ENCODE measurements at regions not wholly inside any gene's neighbourhood (a gene's known extent, or its start where the extent isn't known, plus 50 kb on each side); places are given as distances from the start of the nearest gene placed in this dataset.

DNA sequence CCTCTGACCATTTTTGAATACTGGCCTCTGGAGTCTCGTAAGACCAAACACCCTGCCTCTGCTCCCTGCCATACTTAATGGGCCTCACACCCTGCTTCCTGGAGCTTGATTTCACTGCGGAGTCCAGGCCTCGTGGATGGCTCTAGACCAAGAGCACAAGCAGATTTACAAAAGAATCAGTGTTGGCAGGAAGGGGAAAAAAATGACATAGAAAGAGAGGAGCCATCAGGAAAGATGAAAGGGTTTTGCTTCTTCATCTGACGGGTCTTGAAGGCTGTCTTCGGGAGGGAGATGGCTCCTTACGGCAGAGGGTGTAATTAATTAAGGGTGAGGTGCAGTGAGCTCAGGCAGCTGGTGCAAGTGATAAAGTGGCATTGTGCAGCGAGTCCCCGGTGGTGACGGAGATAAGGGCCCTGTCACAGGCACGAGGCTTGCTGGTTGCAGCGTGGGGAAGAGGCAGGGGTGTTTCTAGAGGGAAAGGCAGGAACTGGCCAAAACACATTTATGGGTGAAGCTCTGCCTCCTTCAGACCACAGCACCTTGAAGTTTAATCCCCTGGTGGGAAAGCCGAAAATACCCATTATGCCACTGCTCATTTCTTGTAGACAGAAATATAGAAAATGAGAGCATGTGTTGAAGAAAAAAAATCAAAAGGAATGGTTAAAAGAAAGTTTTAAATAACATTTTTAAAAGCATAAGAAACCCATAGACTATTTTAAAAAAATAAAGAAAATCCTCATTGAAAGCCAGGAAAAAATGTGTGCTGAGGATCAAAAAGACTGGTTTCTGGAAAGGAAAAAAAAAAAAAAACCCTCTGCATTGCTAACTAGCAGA is 128.6 kb upstream of the LRFN2 start:
- DNase-seq (ENCODE audit: low spot score) = no peak
- H3K27ac Mint-ChIP-seq = no peak overlapping the region
- no peaks in the 10 kb centered on the region for H3K9me3 Mint-ChIP-seq
- no peak overlapping the region for H3K4me3 Mint-ChIP-seq (ENCODE audit: low read depth)
- peaks cover 1% of the 10 kb centered on the region for H3K27me3 Mint-ChIP-seq (ENCODE audit: low read depth)
- H3K36me3 Mint-ChIP-seq (ENCODE audit: low read depth) = no peaks in the 10 kb centered on the region
- H3K4me1 Mint-ChIP-seq (ENCODE audit: low read depth) = peaks cover 4% of the 10 kb centered on the region
- intact Hi-C loops (cut with micrococcal nuclease) = no loop called here

DNA sequence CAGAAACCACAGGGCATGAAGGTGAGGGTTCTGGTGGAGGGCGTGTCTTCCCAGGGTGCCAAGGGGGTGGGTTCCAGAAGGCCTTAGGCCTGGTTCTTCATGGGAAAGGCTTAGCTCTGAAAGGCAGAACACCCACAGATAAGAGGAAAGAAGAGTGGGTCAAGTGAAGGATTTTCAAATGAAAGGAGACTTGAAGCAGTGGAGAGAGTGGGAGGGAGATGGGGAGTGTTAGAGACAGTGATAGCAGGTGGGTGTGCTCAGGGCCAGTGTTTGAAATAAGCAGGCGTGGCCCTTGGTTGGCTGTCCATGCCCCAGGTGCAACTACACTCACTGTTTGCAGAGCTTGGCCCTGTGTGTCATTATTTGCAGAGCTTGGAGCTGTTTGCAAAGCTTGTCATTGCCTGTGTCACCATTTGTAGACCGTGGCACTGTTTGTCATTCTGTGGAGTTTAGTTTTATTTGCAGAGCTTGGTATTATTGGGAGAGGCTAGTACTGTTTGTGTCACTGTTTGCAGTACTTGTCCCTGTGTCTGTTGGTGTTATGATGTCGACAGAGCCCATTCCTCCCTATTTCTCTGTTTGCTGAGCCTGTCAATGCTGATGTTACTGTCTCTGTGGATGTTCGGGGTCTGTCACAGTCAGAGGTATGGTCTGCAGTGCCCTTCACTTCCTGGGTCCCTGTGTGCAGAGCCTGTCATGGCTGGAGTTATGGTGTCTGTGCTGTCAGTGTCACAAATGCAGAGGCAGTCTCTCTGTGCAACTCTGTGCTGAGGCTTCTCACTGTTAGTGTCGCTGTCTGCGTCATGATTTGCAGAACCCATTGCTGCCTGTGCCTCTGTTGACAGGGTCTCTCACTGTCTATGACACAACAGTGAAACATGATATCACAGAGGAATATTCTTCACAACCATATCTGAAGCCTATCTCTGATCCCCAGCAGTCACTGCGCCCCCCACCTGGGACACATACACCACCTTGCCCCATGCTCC is 127.7 kb upstream of the LRFN2 start:
- DNase-seq (ENCODE audit: low spot score) = no peak
- intact Hi-C loops (cut with micrococcal nuclease) = no loop called here

DNA sequence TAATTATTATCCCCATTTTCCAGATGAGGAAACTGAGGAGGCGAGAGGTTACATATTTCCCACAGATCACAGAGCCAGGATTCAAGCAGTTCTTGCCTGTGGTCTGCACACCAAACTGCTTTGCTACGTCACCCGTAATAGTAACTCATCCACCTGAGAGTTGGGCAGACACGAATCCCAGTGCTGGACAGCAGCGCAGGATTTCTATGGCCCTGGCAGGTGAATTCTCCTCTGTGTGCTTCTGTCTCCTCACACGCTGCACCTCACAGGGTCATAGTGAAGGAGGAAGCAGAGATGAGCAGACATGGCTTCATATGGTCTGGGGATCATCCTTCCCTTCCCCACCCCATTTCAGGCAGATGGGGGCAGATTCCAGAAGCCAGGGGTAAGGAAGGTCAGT is 127.0 kb upstream of the LRFN2 start:
- Mint-ChIP-seq H3K27ac (no peak overlapping the region), H3K4me3 (ENCODE audit: low read depth) (no peak overlapping the region), H3K27me3 (ENCODE audit: low read depth) (peaks cover 1% of the 10 kb centered on the region)

More for the DNA sequence above, 127.7 kb upstream of the LRFN2 start:
- H3K9me3 Mint-ChIP-seq = no peaks in the 10 kb centered on the region
- H3K27me3 Mint-ChIP-seq (ENCODE audit: low read depth) = peaks cover 1% of the 10 kb centered on the region
- no peaks in the 10 kb centered on the region for H3K36me3 Mint-ChIP-seq (ENCODE audit: low read depth)
- H3K27ac Mint-ChIP-seq = no peak overlapping the region
- peaks cover 4% of the 10 kb centered on the region for H3K4me1 Mint-ChIP-seq (ENCODE audit: low read depth)
- H3K4me3 Mint-ChIP-seq (ENCODE audit: low read depth) = no peak overlapping the region

DNA sequence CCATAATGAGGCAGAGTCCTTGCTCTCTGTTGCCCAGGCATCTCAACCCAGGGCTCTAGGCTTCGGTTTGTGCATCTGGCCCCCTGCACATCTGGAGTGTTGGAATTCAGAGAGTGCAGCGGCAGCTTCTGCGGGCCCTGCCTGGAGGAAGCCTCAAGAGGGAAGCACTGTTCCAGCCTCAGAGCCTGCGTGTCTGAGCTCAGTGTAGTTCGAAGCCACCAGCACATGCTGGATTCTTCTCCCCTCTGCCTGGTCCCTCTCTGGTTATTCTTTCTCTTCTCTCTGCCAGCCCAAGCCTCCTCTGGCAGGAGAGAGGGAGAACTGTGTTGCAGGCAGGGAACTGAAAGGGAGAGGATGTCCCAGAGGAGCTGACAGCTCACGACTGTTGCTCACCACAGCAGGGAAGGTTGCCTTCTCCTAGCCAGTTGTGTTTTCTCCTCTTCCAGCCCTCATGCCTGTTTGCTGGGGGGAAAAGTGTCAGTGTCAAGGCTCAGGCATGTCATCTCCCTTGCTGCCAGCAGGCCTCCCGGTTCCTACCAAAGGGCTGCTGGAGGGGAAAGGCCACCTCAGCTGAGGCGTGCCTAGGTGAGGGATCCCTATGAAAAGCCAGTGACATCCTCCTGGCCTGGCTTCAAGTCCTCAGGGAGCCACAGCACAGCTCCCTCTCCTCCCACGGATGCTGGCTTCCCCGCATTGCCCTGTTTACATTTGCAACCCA is 126.0 kb upstream of the LRFN2 start:
- H3K9me3 Mint-ChIP-seq = no peaks in the 10 kb centered on the region

More for the DNA sequence above, 127.0 kb upstream of the LRFN2 start:
- Mint-ChIP-seq H3K4me1 (ENCODE audit: low read depth) (no peaks in the 10 kb centered on the region), H3K9me3 (no peaks in the 10 kb centered on the region), H3K36me3 (ENCODE audit: low read depth) (no peaks in the 10 kb centered on the region)
- DNase-seq (ENCODE audit: low spot score) = no peak
- intact Hi-C loops (cut with micrococcal nuclease) = no loop called here

GRCh38 chr6:40710626-40711330 is 123.6 kb upstream of the LRFN2 start:
- Mint-ChIP-seq H3K27me3 (ENCODE audit: low read depth) (peaks cover 5% of the 10 kb centered on the region), H3K4me1 (ENCODE audit: low read depth) (no peaks in the 10 kb centered on the region), H3K9me3 (no peaks in the 10 kb centered on the region), H3K36me3 (ENCODE audit: low read depth) (no peaks in the 10 kb centered on the region), H3K27ac (no peak overlapping the region), H3K4me3 (ENCODE audit: low read depth) (no peak overlapping the region)
- intact Hi-C loops (cut with micrococcal nuclease) = no loop called here
- DNase-seq (ENCODE audit: low spot score) = no peak

More for the DNA sequence above, 126.0 kb upstream of the LRFN2 start:
- no peaks in the 10 kb centered on the region for H3K36me3 Mint-ChIP-seq (ENCODE audit: low read depth)
- no peak overlapping the region for H3K27ac Mint-ChIP-seq
- H3K4me1 Mint-ChIP-seq (ENCODE audit: low read depth) = no peaks in the 10 kb centered on the region
- intact Hi-C loops (cut with micrococcal nuclease) = no loop called here
- no peak for DNase-seq (ENCODE audit: low spot score)
- H3K4me3 Mint-ChIP-seq (ENCODE audit: low read depth) = no peak overlapping the region
- peaks cover 4% of the 10 kb centered on the region for H3K27me3 Mint-ChIP-seq (ENCODE audit: low read depth)

DNA sequence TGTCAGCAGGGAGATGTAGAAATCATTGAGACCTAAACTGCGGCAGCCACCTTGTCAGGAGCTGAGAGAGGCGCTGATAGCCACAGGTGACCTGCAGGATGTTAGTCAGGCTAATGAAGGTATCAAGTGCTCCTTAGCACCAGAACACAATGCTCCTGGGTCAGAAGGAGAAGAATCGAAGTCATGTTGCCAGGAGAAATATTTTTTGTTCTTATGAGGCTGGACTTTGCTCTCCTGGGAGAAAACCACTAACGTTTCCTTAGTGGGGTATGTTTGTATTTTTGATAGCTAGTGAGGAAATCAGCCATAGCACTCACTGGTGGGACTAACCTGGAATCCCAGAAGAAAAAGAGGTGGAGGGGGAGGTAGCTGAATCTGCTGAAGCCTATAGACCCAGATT is 120.9 kb upstream of the LRFN2 start:
- Mint-ChIP-seq H3K27me3 (ENCODE audit: low read depth) (peaks cover 10% of the 10 kb centered on the region), H3K27ac (no peak overlapping the region), H3K36me3 (ENCODE audit: low read depth) (no peaks in the 10 kb centered on the region), H3K4me3 (ENCODE audit: low read depth) (no peak overlapping the region), H3K9me3 (no peaks in the 10 kb centered on the region), H3K4me1 (ENCODE audit: low read depth) (no peaks in the 10 kb centered on the region)
- DNase-seq (ENCODE audit: low spot score) = no peak
- intact Hi-C loops (cut with micrococcal nuclease) = no loop called here

DNA sequence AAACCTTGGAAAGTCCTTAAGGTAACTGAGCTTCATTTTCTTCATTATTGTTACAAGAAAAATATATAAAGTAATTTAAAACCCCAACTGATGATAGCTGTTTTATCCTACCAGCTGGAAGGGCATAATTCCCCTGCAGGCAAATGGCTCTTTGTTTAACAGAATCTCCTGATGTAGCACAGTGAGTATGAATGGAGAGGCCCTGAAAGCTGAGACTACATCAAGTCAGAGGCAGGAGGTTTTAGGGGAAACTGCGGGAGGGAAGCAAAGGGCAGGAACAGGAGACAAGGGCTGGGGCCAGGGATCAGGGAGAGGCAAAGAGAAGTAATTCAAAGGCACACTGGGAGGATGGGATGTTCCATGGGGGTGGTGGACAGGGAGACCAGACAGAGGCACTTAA is 119.0 kb upstream of the LRFN2 start:
- H3K36me3 Mint-ChIP-seq (ENCODE audit: low read depth) = no peaks in the 10 kb centered on the region
- no peak overlapping the region for H3K4me3 Mint-ChIP-seq (ENCODE audit: low read depth)
- H3K9me3 Mint-ChIP-seq = no peaks in the 10 kb centered on the region

DNA sequence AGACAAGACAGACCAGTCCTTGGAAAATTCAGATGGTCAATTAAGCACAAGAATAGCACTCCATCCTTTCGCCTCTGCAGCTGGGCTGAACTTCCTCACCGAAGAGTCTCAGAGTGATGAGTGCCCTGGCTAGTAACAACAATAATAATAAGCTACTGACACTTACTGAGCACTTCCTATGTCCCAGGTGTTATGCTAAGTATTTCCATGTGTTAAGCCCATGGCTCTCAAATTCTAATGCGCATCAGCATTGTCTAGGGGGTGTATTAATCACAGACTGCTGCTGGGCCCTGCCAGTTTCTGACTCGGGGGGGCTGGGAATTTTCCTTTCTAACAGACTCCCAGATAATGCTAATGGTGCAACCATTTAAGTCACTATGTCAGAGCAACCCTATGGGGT is 118.2 kb upstream of the LRFN2 start:
- no peaks in the 10 kb centered on the region for H3K36me3 Mint-ChIP-seq (ENCODE audit: low read depth)
- intact Hi-C loops (cut with micrococcal nuclease) = no loop called here
- peaks cover 13% of the 10 kb centered on the region for H3K27me3 Mint-ChIP-seq (ENCODE audit: low read depth)
- H3K4me1 Mint-ChIP-seq (ENCODE audit: low read depth) = no peaks in the 10 kb centered on the region
- no peaks in the 10 kb centered on the region for H3K9me3 Mint-ChIP-seq
- no peak overlapping the region for H3K27ac Mint-ChIP-seq
- DNase-seq (ENCODE audit: low spot score) = no peak
- H3K4me3 Mint-ChIP-seq (ENCODE audit: low read depth) = no peak overlapping the region

More for the DNA sequence above, 119.0 kb upstream of the LRFN2 start:
- intact Hi-C loops (cut with micrococcal nuclease) = no loop called here
- H3K27me3 Mint-ChIP-seq (ENCODE audit: low read depth) = peaks cover 13% of the 10 kb centered on the region
- H3K4me1 Mint-ChIP-seq (ENCODE audit: low read depth) = no peaks in the 10 kb centered on the region
- no peak overlapping the region for H3K27ac Mint-ChIP-seq
- DNase-seq (ENCODE audit: low spot score) = no peak

DNA sequence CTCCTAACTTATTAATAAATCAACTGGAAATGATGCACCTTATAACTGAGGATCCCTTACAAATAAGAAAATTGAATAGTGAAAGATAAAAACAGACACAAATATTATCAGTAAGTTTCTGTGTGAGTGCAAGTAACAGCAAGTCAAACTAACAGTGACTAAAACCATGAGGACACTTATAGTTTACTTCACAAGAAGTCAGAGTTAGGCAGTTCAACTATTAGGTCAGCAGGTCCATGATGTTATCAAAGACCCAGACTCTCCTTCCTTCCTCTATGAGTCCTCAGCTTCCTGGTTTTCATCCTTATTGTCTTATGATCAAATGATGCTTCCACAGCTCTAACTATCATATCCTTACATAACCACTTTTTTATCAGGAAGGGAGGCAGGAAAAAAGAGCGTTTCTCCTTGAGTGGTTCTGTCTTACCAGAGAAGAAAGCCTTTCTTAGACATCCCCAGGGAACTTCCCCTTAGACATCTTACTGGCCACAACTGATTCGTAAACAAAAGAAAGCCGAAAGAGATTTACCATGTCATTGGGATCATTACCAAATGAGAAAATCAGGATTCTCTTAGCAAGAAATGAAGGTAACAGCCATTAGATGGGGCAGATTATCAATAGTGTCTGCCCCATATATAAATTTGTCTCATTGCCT is 114.3 kb upstream of the LRFN2 start:
- Mint-ChIP-seq H3K27ac (no peak overlapping the region), H3K36me3 (ENCODE audit: low read depth) (no peaks in the 10 kb centered on the region), H3K27me3 (ENCODE audit: low read depth) (peaks cover 10% of the 10 kb centered on the region), H3K4me1 (ENCODE audit: low read depth) (no peaks in the 10 kb centered on the region), H3K4me3 (ENCODE audit: low read depth) (no peak overlapping the region), H3K9me3 (no peaks in the 10 kb centered on the region)
- no peak for DNase-seq (ENCODE audit: low spot score)
- intact Hi-C loops (cut with micrococcal nuclease) = no loop called here

DNA sequence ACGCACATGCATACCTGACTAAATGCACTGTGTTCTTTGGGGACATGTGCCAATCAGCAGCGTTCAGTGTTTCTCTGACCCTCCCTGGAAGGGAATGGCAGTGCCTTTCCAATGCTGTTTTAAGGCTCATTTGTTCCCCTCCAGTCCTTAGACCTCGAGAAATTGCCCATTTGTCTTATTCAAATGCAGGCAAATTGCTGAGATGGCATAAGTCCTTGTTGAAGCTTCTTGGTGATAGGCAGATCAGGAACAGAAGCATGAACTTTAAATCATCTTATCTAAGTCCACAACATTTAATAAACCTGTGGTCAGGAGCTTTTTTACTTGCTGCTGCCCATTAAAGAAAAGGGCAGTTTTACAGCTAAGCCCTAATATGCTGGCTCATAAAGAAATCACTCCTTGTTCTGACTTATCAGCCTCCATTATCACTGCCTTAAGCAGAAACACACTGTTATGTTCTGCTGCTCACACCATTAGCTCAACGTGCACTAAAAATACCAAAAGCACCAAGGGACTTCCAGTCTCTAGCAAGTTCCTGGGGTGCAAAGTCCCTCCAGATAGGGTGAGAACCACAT is 112.9 kb upstream of the LRFN2 start:
- intact Hi-C loops (cut with micrococcal nuclease) = no loop called here
- no peak overlapping the region for H3K27ac Mint-ChIP-seq
- no peak overlapping the region for H3K4me3 Mint-ChIP-seq (ENCODE audit: low read depth)
- DNase-seq (ENCODE audit: low spot score) = no peak
- peaks cover 11% of the 10 kb centered on the region for H3K27me3 Mint-ChIP-seq (ENCODE audit: low read depth)
- no peaks in the 10 kb centered on the region for H3K4me1 Mint-ChIP-seq (ENCODE audit: low read depth)
- no peaks in the 10 kb centered on the region for H3K36me3 Mint-ChIP-seq (ENCODE audit: low read depth)
- no peaks in the 10 kb centered on the region for H3K9me3 Mint-ChIP-seq

DNA sequence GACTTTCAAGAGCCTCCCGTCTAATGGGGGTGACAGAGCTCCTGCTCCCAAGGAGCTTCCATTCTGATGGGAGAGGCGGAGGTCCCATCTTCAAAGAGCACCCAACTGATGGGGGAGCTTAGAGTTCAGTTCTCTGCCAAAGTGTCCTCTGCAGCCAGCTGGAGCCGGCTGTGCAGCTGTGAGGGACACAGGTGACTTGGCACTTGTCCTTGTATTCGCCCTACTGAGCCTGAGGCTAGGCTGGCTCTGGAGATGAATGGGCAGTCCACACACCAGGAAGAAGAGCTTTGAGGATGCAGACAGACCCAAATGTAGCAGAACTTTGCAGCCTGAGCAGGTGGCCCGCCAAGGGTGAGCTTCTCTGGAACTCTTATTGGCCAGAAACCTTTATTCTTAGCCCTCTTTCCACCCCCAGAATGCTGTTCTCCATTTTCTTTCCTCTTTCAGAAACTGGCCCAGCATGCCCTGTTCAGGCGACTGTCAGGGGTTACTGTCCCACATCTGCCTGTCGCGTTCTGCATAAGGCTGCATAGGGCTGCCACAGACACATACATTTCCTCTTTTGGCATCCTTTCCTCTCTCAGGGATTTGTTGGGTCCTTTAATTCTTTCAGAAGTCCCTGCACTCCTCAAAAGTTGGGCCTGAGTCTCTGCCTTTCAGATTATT is 108.7 kb upstream of the LRFN2 start:
- Mint-ChIP-seq H3K4me1 (ENCODE audit: low read depth) (no peaks in the 10 kb centered on the region), H3K27me3 (ENCODE audit: low read depth) (peaks cover 3% of the 10 kb centered on the region), H3K36me3 (ENCODE audit: low read depth) (no peaks in the 10 kb centered on the region), H3K27ac (no peak overlapping the region), H3K9me3 (no peaks in the 10 kb centered on the region), H3K4me3 (ENCODE audit: low read depth) (no peak overlapping the region)
- intact Hi-C loops (cut with micrococcal nuclease) = no loop called here
- DNase-seq (ENCODE audit: low spot score) = no peak

All from activated T-helper 2 cell treated with anti-CD3 and anti-CD28 coated beads, Interferon-gamma antibody, Interleukin-2, Interleukin-4, amounts not matched to agents 10 μg/mL and 5 μg/mL and 100 μg/mL, durations not matched to agents 14 hours and 24 hours and 36 hours (primary cell).